ENCODE measurements at regions not wholly inside any gene's neighbourhood (a gene's known extent, or its start where the extent isn't known, plus 50 kb on each side); places are given as distances from the start of the nearest gene placed in this dataset.

DNA sequence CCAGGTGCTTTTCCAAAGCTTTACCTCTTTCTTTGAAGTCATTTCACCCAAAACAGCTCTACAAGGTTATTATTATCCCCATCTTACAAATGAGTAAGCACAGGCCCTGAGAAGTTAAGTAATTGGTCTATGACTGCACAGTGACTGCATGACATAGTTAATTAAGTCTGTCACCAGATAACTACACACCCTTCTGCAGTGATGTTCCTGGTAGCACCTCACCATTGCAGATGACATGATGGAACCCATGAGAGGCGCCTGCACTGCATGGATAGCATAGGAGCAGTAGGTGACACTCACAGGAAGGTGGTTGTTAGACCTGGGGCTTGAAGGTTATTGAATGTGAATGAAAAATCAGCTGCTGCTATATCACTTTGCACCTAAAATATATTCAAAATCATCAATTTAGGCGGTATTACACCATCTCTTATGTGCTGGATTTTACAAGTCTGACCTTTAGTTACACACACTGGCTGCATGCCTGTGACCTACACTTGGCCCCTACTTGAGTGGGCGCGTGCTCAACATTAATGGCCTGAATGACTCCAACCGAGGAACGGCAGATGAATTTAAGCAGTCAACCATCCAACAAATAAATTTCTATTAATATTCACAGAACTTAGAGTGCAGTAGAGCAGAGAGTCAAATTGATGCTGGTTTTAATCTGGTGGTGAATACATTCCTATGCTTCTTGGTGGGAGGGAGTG, 239.6 kb downstream of the CDH11 start:
- no peak overlapping the region for H3K27ac Mint-ChIP-seq (ENCODE audit: unreplicated experiment)
- Histone ChIP-seq H3K9me3 (no peaks in the 10 kb centered on the region), H3K4me1 (no peaks in the 10 kb centered on the region), H3K4me3 (ENCODE audit: low read depth, low read length) (no peak overlapping the region), H3K36me3 (ENCODE audit: control insufficient read depth, insufficient read depth, low read length) (no peaks in the 10 kb centered on the region), H3K27me3 (replicated peaks; ENCODE audit: control insufficient read depth, insufficient read depth, low read length) (no peaks in the 10 kb centered on the region)
- no TSS peak for BruUV-seq (replicated peaks)
- intact Hi-C loops (cut with micrococcal nuclease; ENCODE audit: unreplicated experiment), result no loop called here
- no peaks in the 10 kb centered on the region for H3K36me3 Mint-ChIP-seq (ENCODE audit: insufficient read depth, unreplicated experiment)
- no peak for DNase-seq
- no peaks in the 10 kb centered on the region for H3K4me1 Mint-ChIP-seq (ENCODE audit: low read depth, unreplicated experiment)
- TF ChIP-seq, protein P1, sequence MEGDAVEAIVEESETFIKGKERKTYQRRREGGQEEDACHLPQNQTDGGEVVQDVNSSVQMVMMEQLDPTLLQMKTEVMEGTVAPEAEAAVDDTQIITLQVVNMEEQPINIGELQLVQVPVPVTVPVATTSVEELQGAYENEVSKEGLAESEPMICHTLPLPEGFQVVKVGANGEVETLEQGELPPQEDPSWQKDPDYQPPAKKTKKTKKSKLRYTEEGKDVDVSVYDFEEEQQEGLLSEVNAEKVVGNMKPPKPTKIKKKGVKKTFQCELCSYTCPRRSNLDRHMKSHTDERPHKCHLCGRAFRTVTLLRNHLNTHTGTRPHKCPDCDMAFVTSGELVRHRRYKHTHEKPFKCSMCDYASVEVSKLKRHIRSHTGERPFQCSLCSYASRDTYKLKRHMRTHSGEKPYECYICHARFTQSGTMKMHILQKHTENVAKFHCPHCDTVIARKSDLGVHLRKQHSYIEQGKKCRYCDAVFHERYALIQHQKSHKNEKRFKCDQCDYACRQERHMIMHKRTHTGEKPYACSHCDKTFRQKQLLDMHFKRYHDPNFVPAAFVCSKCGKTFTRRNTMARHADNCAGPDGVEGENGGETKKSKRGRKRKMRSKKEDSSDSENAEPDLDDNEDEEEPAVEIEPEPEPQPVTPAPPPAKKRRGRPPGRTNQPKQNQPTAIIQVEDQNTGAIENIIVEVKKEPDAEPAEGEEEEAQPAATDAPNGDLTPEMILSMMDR (IDR thresholded peaks at IDR 0.05; ENCODE audit: insufficient read depth in 1 of 2, low read depth in 1 of 2, low read length in 1 of 2, severe bottlenecking in 1 of 2, unreplicated experiment in 1 of 2), result no peak
- CTCF ChIA-PET, result no interaction called here
- no peaks in the 10 kb centered on the region for H3K9me3 Mint-ChIP-seq (ENCODE audit: unreplicated experiment)
- no peak overlapping the region for H3K4me3 Mint-ChIP-seq (ENCODE audit: unreplicated experiment)
- H3K27me3 Mint-ChIP-seq (ENCODE audit: insufficient read depth, unreplicated experiment), result peaks cover 4% of the 10 kb centered on the region
- POLR2A ChIA-PET, result no interaction called here

DNA sequence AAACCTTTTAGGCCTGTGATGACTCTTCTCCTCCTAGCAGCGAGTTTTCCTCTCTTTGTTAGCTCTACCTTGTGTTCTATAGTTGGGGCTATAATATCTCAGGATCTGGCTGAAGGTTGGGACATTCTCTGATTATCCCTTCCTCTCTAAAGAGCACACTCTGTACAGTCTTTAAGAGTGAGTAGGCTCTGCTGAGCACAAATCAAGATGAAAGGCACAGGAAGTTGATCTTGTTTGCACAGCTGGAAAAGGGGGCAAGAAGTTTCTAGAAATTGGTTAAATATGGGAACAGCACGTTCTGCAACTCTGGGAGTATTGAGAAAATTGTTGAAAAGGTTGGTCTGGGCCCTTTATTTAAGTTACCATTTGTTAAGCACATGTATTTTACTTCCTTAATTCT, 240.9 kb downstream of the CDH11 start:
- H3K4me3 Mint-ChIP-seq (ENCODE audit: unreplicated experiment), result no peak overlapping the region
- H3K9me3 ChIP-seq, result no peaks in the 10 kb centered on the region
- no peaks in the 10 kb centered on the region for H3K9me3 Mint-ChIP-seq (ENCODE audit: unreplicated experiment)
- H3K36me3 Mint-ChIP-seq (ENCODE audit: insufficient read depth, unreplicated experiment), result no peaks in the 10 kb centered on the region
- ChIA-PET POLR2A (no interaction called here), CTCF (no interaction called here)
- TF ChIP-seq, protein P1 (IDR thresholded peaks at IDR 0.05; ENCODE audit: insufficient read depth in 1 of 2, low read depth in 1 of 2, low read length in 1 of 2, severe bottlenecking in 1 of 2, unreplicated experiment in 1 of 2), result no peak
- H3K27ac Mint-ChIP-seq (ENCODE audit: unreplicated experiment), result no peak overlapping the region
- H3K4me1 ChIP-seq, result no peaks in the 10 kb centered on the region
- no peaks in the 10 kb centered on the region for H3K4me1 Mint-ChIP-seq (ENCODE audit: low read depth, unreplicated experiment)
- intact Hi-C loops (cut with micrococcal nuclease; ENCODE audit: unreplicated experiment), result no loop called here
- peaks cover 4% of the 10 kb centered on the region for H3K27me3 Mint-ChIP-seq (ENCODE audit: insufficient read depth, unreplicated experiment)
- H3K27me3 ChIP-seq (replicated peaks; ENCODE audit: control insufficient read depth, insufficient read depth, low read length), result no peaks in the 10 kb centered on the region
- no peaks in the 10 kb centered on the region for H3K36me3 ChIP-seq (ENCODE audit: control insufficient read depth, insufficient read depth, low read length)
- DNase-seq, result no peak
- H3K4me3 ChIP-seq (ENCODE audit: low read depth, low read length), result no peak overlapping the region
- BruUV-seq (replicated peaks), result no TSS peak

DNA sequence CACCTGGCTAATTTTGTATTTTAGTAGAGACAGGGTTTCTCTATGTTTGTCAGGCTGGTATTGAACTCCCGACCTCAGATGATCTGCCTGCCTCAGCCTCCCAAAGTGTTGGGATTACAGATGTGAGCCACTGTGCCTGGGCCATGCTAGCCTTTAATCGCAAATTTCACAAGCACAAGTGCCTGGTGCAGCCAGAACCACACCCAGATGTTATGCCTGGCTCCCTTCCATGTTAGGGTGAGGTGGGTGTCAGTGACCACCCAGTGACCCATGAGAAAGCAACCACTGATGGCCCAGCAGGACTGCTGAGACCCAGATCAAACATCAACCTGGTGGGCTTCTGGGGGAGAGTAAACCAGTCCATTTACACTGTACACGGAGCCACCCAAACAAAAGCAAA, 241.9 kb downstream of the CDH11 start:
- H3K36me3 Mint-ChIP-seq (ENCODE audit: insufficient read depth, unreplicated experiment), result no peaks in the 10 kb centered on the region
- CTCF ChIA-PET, result no interaction called here
- DNase-seq, result no peak
- H3K9me3 Mint-ChIP-seq (ENCODE audit: unreplicated experiment), result no peaks in the 10 kb centered on the region
- no TSS peak for BruUV-seq (replicated peaks)
- no peaks in the 10 kb centered on the region for H3K9me3 ChIP-seq
- H3K4me1 ChIP-seq, result no peaks in the 10 kb centered on the region
- no peak overlapping the region for H3K4me3 Mint-ChIP-seq (ENCODE audit: unreplicated experiment)
- TF ChIP-seq, protein P1 (IDR thresholded peaks at IDR 0.05; ENCODE audit: insufficient read depth in 1 of 2, low read depth in 1 of 2, low read length in 1 of 2, severe bottlenecking in 1 of 2, unreplicated experiment in 1 of 2), result no peak
- no peaks in the 10 kb centered on the region for H3K36me3 ChIP-seq (ENCODE audit: control insufficient read depth, insufficient read depth, low read length)
- no peak overlapping the region for H3K4me3 ChIP-seq (ENCODE audit: low read depth, low read length)
- no peaks in the 10 kb centered on the region for H3K27me3 ChIP-seq (replicated peaks; ENCODE audit: control insufficient read depth, insufficient read depth, low read length)
- peaks cover 4% of the 10 kb centered on the region for H3K27me3 Mint-ChIP-seq (ENCODE audit: insufficient read depth, unreplicated experiment)
- no peak overlapping the region for H3K27ac Mint-ChIP-seq (ENCODE audit: unreplicated experiment)
- intact Hi-C loops (cut with micrococcal nuclease; ENCODE audit: unreplicated experiment), result no loop called here
- POLR2A ChIA-PET, result no interaction called here
- H3K4me1 Mint-ChIP-seq (ENCODE audit: low read depth, unreplicated experiment), result no peaks in the 10 kb centered on the region
